ENCODE measurements at regions not wholly inside any gene's neighbourhood (a gene's known extent, or its start where the extent isn't known, plus 50 kb on each side); places are given as distances from the start of the nearest gene placed in this dataset.

DNA sequence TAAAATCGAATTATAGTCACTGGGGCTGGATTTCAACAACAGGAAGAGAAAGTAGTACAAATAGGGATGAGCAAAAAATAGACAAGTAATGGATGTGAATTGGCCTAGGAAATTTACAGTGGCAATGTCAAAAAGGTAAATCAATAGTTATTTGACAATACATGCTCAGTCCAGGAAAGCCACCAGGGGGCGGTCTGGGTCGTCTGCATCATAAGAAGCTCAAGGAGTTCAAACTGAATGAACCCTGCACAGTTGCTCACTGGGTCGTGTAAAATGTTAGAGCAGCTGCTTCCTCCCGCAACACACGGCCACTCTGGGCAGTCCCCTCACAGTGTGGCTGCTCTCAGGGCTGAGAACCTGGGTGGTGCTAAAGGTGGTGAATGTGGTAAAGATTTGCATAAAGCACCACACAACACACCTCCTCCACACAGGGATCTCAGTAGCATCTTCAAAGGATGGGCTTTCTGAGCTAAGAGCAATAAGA, 85.9 kb downstream of the ZNF280B start:
- DNase-seq = peak; percentile 67

GRCh38 chr22:22423681-22424080, 84.9 kb downstream of the ZNF280B start:
- DNase-seq = no peak

DNA sequence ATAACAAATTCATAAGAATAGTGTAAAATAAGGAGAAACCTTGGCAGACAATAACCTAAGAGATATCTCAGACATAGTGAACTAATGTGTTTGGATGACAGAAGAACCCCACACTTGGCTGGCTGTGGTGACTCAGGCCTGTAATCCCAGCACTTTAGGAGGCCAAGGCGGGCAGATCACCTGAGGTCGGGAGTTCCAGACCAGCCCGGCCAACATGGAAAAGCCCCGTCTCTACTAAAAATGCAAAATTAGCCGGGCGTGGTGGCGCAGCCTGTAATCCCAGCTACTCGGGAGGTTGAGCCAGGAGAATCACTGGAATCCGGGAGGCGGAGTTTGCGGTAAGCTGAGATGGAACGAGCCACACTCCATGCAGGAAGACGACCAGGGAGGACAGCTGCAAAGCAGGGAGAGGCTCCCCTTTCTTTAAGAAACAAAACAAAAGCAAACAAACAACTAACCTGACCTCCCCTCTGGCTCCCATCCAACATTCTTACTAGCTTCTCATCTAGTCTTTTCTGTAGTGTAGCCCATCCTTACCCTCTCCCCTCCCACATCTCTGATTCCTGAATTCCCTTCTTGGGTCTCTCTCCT, 84.2 kb downstream of the ZNF280B start:
- no peak for DNase-seq

- no peak for DNase-seq
Observed at GRCh38 chr22:22424956-22425355, 83.6 kb downstream of the ZNF280B start.

DNA sequence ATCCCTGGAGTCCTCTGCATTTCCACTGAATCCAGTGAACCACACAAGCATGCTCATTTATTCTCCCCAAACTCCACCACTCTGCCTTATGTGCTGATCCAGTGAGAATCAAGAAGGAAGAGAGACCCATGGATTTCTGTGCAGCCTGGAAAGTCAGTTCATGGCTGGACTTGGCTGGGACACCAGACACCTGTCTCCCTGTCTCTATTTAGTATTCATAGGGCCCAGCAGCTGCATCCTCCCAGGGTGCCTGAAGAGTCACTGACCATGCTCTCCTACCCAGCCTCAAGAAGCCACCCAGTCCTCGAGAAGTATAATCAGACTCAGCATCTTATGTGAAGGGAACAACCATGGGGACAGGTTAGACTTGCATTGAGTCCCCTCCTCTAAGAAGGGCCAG, 83.2 kb downstream of the ZNF280B start:
- DNase-seq = no peak

GRCh38 chr22:22425783-22426624, 82.5 kb downstream of the ZNF280B start:
- no peak for DNase-seq

DNA sequence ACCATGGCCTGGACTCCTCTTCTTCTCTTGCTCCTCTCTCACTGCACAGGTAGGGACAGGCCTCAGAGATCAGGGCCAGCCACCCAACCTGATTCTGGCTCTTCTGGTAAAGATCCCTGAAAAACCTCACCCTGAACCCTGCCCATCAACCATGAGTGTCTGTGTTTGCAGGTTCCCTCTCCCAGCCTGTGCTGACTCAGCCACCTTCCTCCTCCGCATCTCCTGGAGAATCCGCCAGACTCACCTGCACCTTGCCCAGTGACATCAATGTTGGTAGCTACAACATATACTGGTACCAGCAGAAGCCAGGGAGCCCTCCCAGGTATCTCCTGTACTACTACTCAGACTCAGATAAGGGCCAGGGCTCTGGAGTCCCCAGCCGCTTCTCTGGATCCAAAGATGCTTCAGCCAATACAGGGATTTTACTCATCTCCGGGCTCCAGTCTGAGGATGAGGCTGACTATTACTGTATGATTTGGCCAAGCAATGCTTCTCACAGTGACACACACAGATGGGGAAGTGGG, 80.9 kb downstream of the ZNF280B start:
- no peak for DNase-seq

- no peak for DNase-seq
Observed at GRCh38 chr22:22428222-22429098, 80.1 kb downstream of the ZNF280B start.

DNA sequence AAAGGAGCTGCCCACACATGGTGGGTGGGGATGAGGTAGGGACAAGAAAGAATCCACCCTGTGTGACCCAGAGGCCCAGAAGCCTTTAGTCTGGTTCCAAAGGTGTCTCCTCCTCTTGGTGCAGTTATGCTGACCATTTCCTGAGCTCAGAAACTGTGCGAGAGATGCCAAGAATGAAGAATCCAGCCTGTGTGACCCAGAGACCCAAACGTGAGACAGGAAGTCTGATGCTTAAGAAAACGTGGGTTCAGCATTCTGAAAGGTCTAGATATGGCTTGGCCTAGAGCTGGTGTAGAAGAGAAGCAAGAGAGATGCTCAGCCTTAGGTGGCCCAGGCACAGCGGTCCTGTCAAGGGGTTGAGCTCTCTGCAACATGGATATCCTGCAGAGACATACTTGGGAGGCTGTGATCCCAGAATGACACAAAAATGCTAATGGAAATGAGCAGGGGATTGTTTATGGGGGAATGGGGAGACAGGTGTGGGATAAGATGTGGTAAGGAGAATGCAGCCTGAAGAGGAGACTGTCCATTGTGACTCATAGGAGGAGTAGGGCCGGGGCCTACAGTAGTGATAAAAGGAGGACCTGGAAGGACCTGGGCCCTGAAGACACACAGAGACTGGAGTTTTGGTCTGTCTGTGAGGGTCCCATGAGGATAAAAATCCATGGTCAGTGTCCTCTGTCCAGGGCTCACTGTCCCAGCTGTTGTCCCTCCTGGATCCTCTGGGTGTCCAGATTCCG, 79.0 kb downstream of the ZNF280B start:
- DNase-seq = no peak

DNA sequence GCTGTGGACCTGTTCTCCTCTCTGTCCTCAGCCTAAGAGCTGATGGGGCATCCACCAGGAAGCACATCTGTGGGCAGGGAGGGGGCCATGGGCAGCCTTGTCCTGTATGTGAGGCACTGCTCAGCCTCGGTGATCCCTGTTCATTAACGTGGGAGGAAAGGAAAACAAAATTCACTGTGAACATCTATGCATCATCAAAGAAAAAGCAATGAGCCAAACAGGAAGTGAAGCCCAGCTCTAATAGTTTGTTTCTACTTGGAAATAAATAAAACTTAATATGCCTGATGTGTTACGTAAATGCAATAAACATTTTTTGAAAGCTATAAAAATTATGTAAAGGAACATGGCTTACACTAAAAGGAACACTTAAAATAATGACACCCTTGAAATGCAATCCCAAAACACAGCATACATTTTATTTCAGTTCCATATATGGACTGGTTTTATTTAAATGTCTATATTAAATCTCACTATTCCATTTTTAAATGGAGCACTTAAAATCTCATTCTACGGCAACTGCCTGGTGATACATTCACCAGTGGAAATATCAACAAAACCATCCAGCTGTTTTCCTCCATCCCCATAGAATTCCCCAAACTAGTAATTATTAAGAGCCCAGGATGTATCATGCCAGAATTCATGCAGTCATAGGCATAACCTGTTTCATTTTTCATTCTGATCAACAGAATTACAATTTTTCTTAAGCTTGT, 78.3 kb downstream of the ZNF280B start:
- DNase-seq = no peak

- peak; percentile 65 for DNase-seq
Observed at GRCh38 chr22:22431271-22432220, 77.0 kb downstream of the ZNF280B start.

DNA sequence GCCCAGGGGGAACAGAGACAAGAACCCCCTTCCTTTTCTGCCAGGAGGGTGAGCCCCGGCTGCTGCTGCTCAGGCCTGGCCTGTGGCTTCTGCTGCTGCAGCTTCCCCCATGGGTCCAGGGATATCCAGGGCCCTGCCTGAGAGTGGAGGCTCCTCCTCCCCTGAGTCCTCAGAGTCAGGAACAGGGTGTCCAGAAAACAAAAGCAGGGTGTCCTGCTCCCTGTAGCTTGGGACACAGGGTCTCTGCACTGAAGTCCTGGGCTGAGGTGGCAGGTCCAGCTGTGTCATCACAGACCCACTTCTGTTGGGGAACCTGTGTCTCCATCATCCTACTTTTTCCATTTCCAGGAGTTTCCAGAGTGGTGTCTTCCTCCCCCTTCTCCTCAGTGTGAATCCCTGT, 76.1 kb downstream of the ZNF280B start:
- no peak for DNase-seq

GRCh38 chr22:22432937-22433336, 75.6 kb downstream of the ZNF280B start:
- DNase-seq = no peak

- no peak for DNase-seq
Observed at GRCh38 chr22:22433770-22434169, 74.8 kb downstream of the ZNF280B start.
